OCI-LY7 (cell line): ENCODE measurements at regions not wholly inside any gene's neighbourhood (a gene's known extent, or its start where the extent isn't known, plus 50 kb on each side); places are given as distances from the start of the nearest gene placed in this dataset.
"Not testable (repeated sequence)": the region's sequence is repeated elsewhere in the genome, so short reads cannot be mapped to it uniquely, and the experiment has no call there.

Source experiments
- EZH2phosphoT487 ChIP-seq: fragments of 200-600 bp; sonication (generic); IDR thresholded peaks from 2 replicates; pipeline ENCODE4 v1.6.1; 2018; ENCODE audit warnings: low read depth, borderline replicate concordance, mild to moderate bottlenecking, mixed run types, antibody characterized with exemption, low read length, moderate library complexity, mixed read lengths
- TF ChIP-seq, protein P1 (sequence below): fragments of 200-600 bp; sonication (generic); conservative IDR thresholded peaks from 2 replicates; pipeline ENCODE4 v1.5.1; 2014; ENCODE audit warnings: mild to moderate bottlenecking, antibody characterized with exemption, low read length, moderate library complexity, mixed read lengths

DNA sequence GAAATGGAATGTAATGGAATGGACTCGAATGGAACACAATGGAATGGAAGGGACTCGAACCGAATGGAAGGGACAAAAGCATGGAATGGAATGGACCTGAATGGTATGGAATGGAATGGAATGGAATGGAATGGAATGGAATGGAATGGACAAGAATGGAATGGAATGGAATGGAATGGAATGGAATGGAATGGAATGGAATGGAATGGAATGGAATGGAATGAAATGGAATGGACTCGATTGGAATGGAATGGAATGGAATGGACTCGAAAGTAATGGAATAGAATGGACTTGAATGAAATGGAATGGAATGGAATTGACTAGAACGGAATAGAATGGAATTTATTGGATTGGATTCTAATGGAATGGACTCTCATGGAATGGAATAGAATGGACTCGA lies 245.5 kb downstream of the CCT8L2 start:
- TF ChIP-seq, protein P1, sequence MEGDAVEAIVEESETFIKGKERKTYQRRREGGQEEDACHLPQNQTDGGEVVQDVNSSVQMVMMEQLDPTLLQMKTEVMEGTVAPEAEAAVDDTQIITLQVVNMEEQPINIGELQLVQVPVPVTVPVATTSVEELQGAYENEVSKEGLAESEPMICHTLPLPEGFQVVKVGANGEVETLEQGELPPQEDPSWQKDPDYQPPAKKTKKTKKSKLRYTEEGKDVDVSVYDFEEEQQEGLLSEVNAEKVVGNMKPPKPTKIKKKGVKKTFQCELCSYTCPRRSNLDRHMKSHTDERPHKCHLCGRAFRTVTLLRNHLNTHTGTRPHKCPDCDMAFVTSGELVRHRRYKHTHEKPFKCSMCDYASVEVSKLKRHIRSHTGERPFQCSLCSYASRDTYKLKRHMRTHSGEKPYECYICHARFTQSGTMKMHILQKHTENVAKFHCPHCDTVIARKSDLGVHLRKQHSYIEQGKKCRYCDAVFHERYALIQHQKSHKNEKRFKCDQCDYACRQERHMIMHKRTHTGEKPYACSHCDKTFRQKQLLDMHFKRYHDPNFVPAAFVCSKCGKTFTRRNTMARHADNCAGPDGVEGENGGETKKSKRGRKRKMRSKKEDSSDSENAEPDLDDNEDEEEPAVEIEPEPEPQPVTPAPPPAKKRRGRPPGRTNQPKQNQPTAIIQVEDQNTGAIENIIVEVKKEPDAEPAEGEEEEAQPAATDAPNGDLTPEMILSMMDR, result not testable (repeated sequence)
- not testable (repeated sequence) for TF ChIP-seq EZH2phosphoT487
